K562 (cell line): ENCODE measurements at regions not wholly inside any gene's neighbourhood (a gene's known extent, or its start where the extent isn't known, plus 50 kb on each side); places are given as distances from the start of the nearest gene placed in this dataset.

Source experiments
- ATAC-seq: fragments of 200-7000 bp; cut with Tn5 transposase; 3 replicates; pipeline ENCODE4 v1.9.1; 2020; ENCODE audit warnings: moderate library complexity
- BruUV-seq: library from RNA; stranded (reverse); fragments of 400-500 nt; replicated peaks from 2 replicates; lab custom pipeline; 2021; lab: Mats Ljungman, UMichigan
- CTCF ChIA-PET: fragments of 300-600 bp; formaldehyde crosslinking; extraction: SDS; loops from one replicate; lab custom pipeline; 2021; ENCODE audit warnings: low intra/inter-chr PET ratio; lab: Yijun Ruan, JAX
- POLR2A ChIA-PET: fragments of 300-600, 350-650 bp; sonication (Branson Sonifier 250); formaldehyde crosslinking; extraction: SDS; loops from one replicate; lab custom pipeline; 2021; ENCODE audit warnings: antibody characterized with exemption, inconsistent platforms; lab: Yijun Ruan, JAX
- DNase-seq, 4 experiments: peaks; one replicate each; pipeline versions ENCODE4 v3.0.0 to v3.0.0-alpha.2; 2011 to 2018; ENCODE audit warnings: low spot score in 3 of 4, mixed read lengths in 3 of 4; ENCODE audit errors: extremely low read depth in 1 of 4
- FAIRE-seq: peaks from 2 replicates; lab custom pipeline; 2011; peaks lifted over from hg19 to GRCh38; lab: Jason Lieb, UNC
- H2AFZ ChIP-seq: 2 replicates; pipeline ENCODE4 v1.6.0; 2011; ENCODE audit warnings: low read depth, low read length, control low read depth, inconsistent platforms
- H3K27ac ChIP-seq: fragments of 200-600 bp; 3 replicates; pipeline ENCODE4 v1.8.0; 2011; ENCODE audit warnings: low read depth, mild to moderate bottlenecking, control low read depth, inconsistent platforms, low read length, moderate library complexity, mixed read lengths; ENCODE audit errors: extremely low read depth
- H3K27me3 ChIP-seq, 2 experiments: fragments of 300-600 bp in 1 of 2; 2 replicates in 1 of 2; 3 replicates in 1 of 2; pipeline versions ENCODE4 v1.6.0 to v1.8.0; 2011; ENCODE audit warnings: inconsistent platforms in 2 of 2, low read length in 2 of 2, mild to moderate bottlenecking in 1 of 2, mixed read lengths in 1 of 2, moderate library complexity in 1 of 2; ENCODE audit not compliant: control insufficient read depth in 2 of 2, insufficient read depth in 2 of 2
- H3K36me3 ChIP-seq: fragments of 300-600 bp; 3 replicates; pipeline ENCODE4 v1.8.0; 2011; ENCODE audit warnings: mild to moderate bottlenecking, low read length, inconsistent platforms; ENCODE audit not compliant: control insufficient read depth, insufficient read depth
- H3K4me1 ChIP-seq, 2 experiments: fragments of 200-600 bp in 1 of 2; replicated peaks in 1 of 2; 2 replicates in 1 of 2; 3 replicates in 1 of 2; pipeline versions ENCODE4 v1.5.1 to v1.8.0; 2011; ENCODE audit warnings: inconsistent platforms in 2 of 2, low read length in 2 of 2, mild to moderate bottlenecking in 1 of 2, mixed read lengths in 1 of 2, moderate library complexity in 1 of 2; ENCODE audit not compliant: control insufficient read depth in 2 of 2, insufficient read depth in 2 of 2
- H3K4me2 ChIP-seq: 2 replicates; pipeline ENCODE4 v1.6.1; 2011; ENCODE audit warnings: low read length, control low read depth, inconsistent platforms, mixed read lengths; ENCODE audit not compliant: insufficient read depth
- H3K4me3 ChIP-seq: fragments of 200-600 bp; sonication (generic), shearing (Covaris generic); 2 replicates; pipeline ENCODE4 v1.5.1; 2016; ENCODE audit warnings: control low read depth, inconsistent platforms
- H3K79me2 ChIP-seq: fragments of 200-600 bp; 3 replicates; pipeline ENCODE4 v1.8.0; 2011; ENCODE audit warnings: low read length, inconsistent platforms; ENCODE audit not compliant: control insufficient read depth, insufficient read depth
- H3K9ac ChIP-seq, 2 experiments: 2 replicates each; pipeline versions ENCODE4 v1.6.0 to v1.6.1; 2011; ENCODE audit warnings: low read depth in 2 of 2, low read length in 2 of 2, control low read depth in 1 of 2, inconsistent platforms in 1 of 2, mild to moderate bottlenecking in 1 of 2, mixed read lengths in 1 of 2; ENCODE audit not compliant: insufficient read depth in 1 of 2
- H3K9me1 ChIP-seq: one replicate; pipeline ENCODE4 v1.6.0; 2011; ENCODE audit warnings: inconsistent platforms, mild to moderate bottlenecking, low read length, moderate library complexity; ENCODE audit not compliant: control insufficient read depth, insufficient read depth
- H3K9me3 ChIP-seq: replicated peaks from 2 replicates; pipeline ENCODE4 v1.5.1; 2011; ENCODE audit warnings: low read depth, low read length, inconsistent platforms; ENCODE audit not compliant: control insufficient read depth, insufficient read depth
- H4K20me1 ChIP-seq: replicated peaks from 2 replicates; pipeline ENCODE4 v1.6.1; 2011; ENCODE audit warnings: low read length, inconsistent platforms, mixed read lengths; ENCODE audit not compliant: control insufficient read depth, insufficient read depth
- CBFA2T2 ChIP-seq: fragments of 450-650 bp; conservative IDR thresholded peaks from 2 replicates; pipeline ENCODE4 v1.6.1; 2017; ENCODE audit warnings: mild to moderate bottlenecking
- HNRNPK ChIP-seq: fragments of 200-400 bp; formaldehyde crosslinking; IDR thresholded peaks from one replicate; pipeline ENCODE4 v1.6.1; 2018; ENCODE audit warnings: mild to moderate bottlenecking, low read depth, low read length; ENCODE audit not compliant: poor library complexity, severe bottlenecking
- NELFE ChIP-seq: IDR thresholded peaks from 2 replicates; pipeline ENCODE4 v1.6.1; 2011; ENCODE audit warnings: mild to moderate bottlenecking; ENCODE audit not compliant: insufficient read depth, insufficient read length
- YBX1 ChIP-seq: fragments of 450-650 bp; IDR thresholded peaks from 2 replicates; pipeline ENCODE4 v1.7.1; 2016; ENCODE audit warnings: mild to moderate bottlenecking
- YY1 ChIP-seq, 3 experiments: IDR thresholded peaks; 2 replicates each; pipeline ENCODE4 v1.6.1; 2011; ENCODE audit warnings: low read length in 2 of 3, mild to moderate bottlenecking in 2 of 3, moderate library complexity in 2 of 3, borderline replicate concordance in 1 of 3, control low read depth in 1 of 3, low read depth in 1 of 3; ENCODE audit not compliant: insufficient read depth in 3 of 3, insufficient replicate concordance in 2 of 3, control insufficient read depth in 1 of 3, insufficient read length in 1 of 3; ENCODE audit errors: extremely low read depth in 1 of 3
- ZNF124 ChIP-seq: sonication (generic); formaldehyde crosslinking; IDR thresholded peaks from 2 replicates; pipeline ENCODE4 v1.8.1; 2022; ENCODE audit warnings: missing genetic modification reagents
- ZNF318 ChIP-seq, 2 experiments: fragments of 450-650 bp; IDR thresholded peaks; 2 replicates each; pipeline ENCODE4 v1.6.1; 2016; ENCODE audit warnings: mild to moderate bottlenecking in 2 of 2, borderline replicate concordance in 1 of 2, low read depth in 1 of 2, moderate library complexity in 1 of 2
- ZNF551 ChIP-seq: fragments of 250-450 bp; sonication (Bioruptor Pico); IDR thresholded peaks from 2 replicates; pipeline ENCODE4 v1.5.0; 2021; ENCODE audit warnings: mild to moderate bottlenecking, moderate library complexity
- ZNF589 ChIP-seq: fragments of 200-800 bp; sonication (Bioruptor generic); IDR thresholded peaks from 2 replicates; pipeline ENCODE4 v1.6.1; 2016; ENCODE audit warnings: low read depth, missing genetic modification characterization, missing compliant biosample characterization
- ZNF778 ChIP-seq: fragments of 450-650 bp; formaldehyde crosslinking; IDR thresholded peaks from 2 replicates; pipeline ENCODE4 v1.4.0; 2020; ENCODE audit warnings: mild to moderate bottlenecking, moderate library complexity
- WGBS: fragments of 100-300 bp; shearing (Covaris generic); methylation state at CpG from one replicate; pipeline ENCODE4 v1.1.6; 2016; ENCODE audit warnings: low coverage, mixed read lengths; ENCODE audit not compliant: insufficient coverage; ENCODE audit errors: missing lambda C conversion rate; 5-methylcytosine and 5-hydroxymethylcytosine counted together
- in situ Hi-C: fragments of 300-500 bp; cut with MboI; formaldehyde crosslinking; loops from 4 replicates; pipeline ENCODE4 v1.15.0; 2018; ENCODE audit warnings: inconsistent platforms, mixed read lengths
- intact Hi-C: fragments of 100-400 bp; cut with micrococcal nuclease; formaldehyde crosslinking; loops from 2 replicates; pipeline ENCODE4 v1.14.2; 2022
- TF ChIP-seq, protein P1 (sequence below): IDR thresholded peaks from 2 replicates; pipeline ENCODE4 v1.6.1; 2011; ENCODE audit warnings: borderline replicate concordance, low read depth, mild to moderate bottlenecking, moderate library complexity, low read length; ENCODE audit not compliant: insufficient read depth, poor library complexity, severe bottlenecking

- no TSS peak for BruUV-seq
- FAIRE-seq, result peak; percentile 15
- Histone ChIP-seq H3K27ac (no peak overlapping the region), H3K9ac (no peak overlapping the region), H3K4me2 (no peak overlapping the region), H3K9me3 (no peaks in the 10 kb centered on the region), H2AFZ (peak overlapping the region; percentile 16), H3K27me3 (no peaks in the 10 kb centered on the region), H3K36me3 (no peaks in the 10 kb centered on the region), H3K9me1 (no peaks in the 10 kb centered on the region), H3K4me3 (no peak overlapping the region), H3K4me1 (no peaks in the 10 kb centered on the region; a peak in 2 of 5 replicates), H3K79me2 (no peaks in the 10 kb centered on the region), H4K20me1 (no peaks in the 10 kb centered on the region)
- ChIA-PET CTCF (no interaction called here), POLR2A (interaction anchor here (0.7 kb wide), 1 partner anchor 9 kb away, joined by 3 read pairs; no protein-coding TSS in a partner anchor)
- in situ Hi-C loops (no loop called here), intact Hi-C loops (no loop called here)
- peak; percentile 21; the same call in 1 of the 3 replicates for ATAC-seq
- DNase-seq, result peak in 1 of 4 experiments; percentile 21
- WGBS, result 41% methylated on average over 5 of the region's 5 CpGs
- TF ChIP-seq YY1 (IDR thresholded peaks at IDR 0.05; ENCODE audit: borderline replicate concordance in 1 of 3, control insufficient read depth in 1 of 3, extremely low read depth in 1 of 3, insufficient read depth in 3 of 3, insufficient read length in 1 of 3, insufficient replicate concordance in 2 of 3, low read depth in 1 of 3, low read length in 2 of 3), result no peak
- TF ChIP-seq ZNF551 (CRISPR knock-in tag), result no peak
- no peak for TF ChIP-seq ZNF318 (IDR thresholded peaks at IDR 0.05; ENCODE audit: borderline replicate concordance in 1 of 2, low read depth in 1 of 2)
- TF ChIP-seq YBX1, result no peak
- peak; percentile 25; the same call in 1 of the 2 replicates for TF ChIP-seq CBFA2T2
- TF ChIP-seq HNRNPK, result no peak
- no peak for TF ChIP-seq ZNF589 (CRISPR knock-in tag)
- TF ChIP-seq, protein P1, sequence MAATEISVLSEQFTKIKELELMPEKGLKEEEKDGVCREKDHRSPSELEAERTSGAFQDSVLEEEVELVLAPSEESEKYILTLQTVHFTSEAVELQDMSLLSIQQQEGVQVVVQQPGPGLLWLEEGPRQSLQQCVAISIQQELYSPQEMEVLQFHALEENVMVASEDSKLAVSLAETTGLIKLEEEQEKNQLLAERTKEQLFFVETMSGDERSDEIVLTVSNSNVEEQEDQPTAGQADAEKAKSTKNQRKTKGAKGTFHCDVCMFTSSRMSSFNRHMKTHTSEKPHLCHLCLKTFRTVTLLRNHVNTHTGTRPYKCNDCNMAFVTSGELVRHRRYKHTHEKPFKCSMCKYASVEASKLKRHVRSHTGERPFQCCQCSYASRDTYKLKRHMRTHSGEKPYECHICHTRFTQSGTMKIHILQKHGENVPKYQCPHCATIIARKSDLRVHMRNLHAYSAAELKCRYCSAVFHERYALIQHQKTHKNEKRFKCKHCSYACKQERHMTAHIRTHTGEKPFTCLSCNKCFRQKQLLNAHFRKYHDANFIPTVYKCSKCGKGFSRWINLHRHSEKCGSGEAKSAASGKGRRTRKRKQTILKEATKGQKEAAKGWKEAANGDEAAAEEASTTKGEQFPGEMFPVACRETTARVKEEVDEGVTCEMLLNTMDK, result no peak
- TF ChIP-seq ZNF778 (CRISPR knock-in tag), result no peak
- no peak for TF ChIP-seq NELFE
- no peak for TF ChIP-seq ZNF124 (CRISPR knock-in tag)
Observed at GRCh38 chr10:80709866-80710265, 172.2 kb downstream of the SH2D4B start.
